ENCODE measurements at regions not wholly inside any gene's neighbourhood (a gene's known extent, or its start where the extent isn't known, plus 50 kb on each side); places are given as distances from the start of the nearest gene placed in this dataset.

- TF ChIP-seq ZSCAN20 (CRISPR knock-in tag; IDR thresholded peaks at IDR 0.05) (no peak), GATA3 (IDR thresholded peaks at IDR 0.05; ENCODE audit: borderline replicate concordance) (no peak), CTCF (IDR thresholded peaks at IDR 0.05) (no peak), POLR2AphosphoS2 (conservative IDR thresholded peaks at IDR 0.05; ENCODE audit: low read length) (no peak), MAFK (IDR thresholded peaks at IDR 0.05; ENCODE audit: partially characterized antibody) (no peak), RFX5 (IDR thresholded peaks at IDR 0.05) (no peak), RNF2 (IDR thresholded peaks at IDR 0.05; ENCODE audit: borderline replicate concordance, low read depth) (no peak)
Measured at GRCh38 chr7:120110169-120110568, 162.8 kb upstream of the KCND2 start.
